ENCODE measurements at regions not wholly inside any gene's neighbourhood (a gene's known extent, or its start where the extent isn't known, plus 50 kb on each side); places are given as distances from the start of the nearest gene placed in this dataset.

DNA sequence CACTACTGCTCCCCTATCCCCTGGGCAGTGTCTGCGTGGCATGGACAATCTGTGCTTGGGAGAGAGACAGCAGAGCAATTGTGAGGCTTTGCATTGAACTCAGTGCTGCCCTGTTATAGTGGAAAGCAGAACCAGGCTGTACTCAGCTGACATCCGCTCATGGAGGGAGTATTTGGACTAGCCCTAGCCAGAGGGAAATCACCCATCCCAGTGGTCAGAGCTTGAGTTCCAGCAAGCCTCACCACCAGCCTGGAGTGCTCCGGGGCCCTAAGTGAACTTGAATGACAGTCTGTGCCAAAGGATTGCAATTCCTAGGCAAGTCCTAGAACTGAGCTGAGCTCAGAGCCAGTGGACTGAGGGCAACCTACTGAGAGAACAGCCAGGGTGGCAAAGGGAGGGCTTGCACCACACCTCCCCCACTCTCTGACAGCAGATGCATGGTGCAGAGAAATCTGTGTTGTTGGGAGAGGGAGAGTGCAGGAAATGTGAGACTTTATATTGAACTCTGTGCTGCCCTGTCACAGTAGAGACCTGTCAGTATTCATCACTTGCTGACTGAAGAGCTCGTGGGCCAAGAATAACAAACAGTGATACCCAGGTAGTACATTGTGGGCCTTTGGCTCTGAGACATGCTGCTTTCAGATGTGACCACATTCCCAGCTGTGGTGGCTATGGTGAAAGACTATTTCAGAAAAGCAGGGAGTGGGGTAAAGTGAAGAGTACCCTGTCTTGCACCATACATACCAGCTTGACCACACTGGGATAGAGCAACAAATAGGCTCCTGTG is 107.7 kb upstream of the SLC5A9 start:
- intact Hi-C loops (cut with DNase I; ENCODE audit: low total_unique reads): loop anchor here (5.0 to 10.0 kb wide), 2 partner anchors 88 to 380 kb away; no protein-coding TSS in a partner anchor
- Histone ChIP-seq H3K27ac (no peak overlapping the region), H3K4me3 (no peak overlapping the region), H3K27me3 (replicated peaks in 1 of 7) (no peaks in the 10 kb centered on the region), H3K9me3 (peaks cover 0 to 17% (median 13%) of the 10 kb centered on the region in 8 donors), H3K4me1 (no peaks in the 10 kb centered on the region), H3K36me3 (no peaks in the 10 kb centered on the region)
- no peak for DNase-seq
- TF ChIP-seq POLR2AphosphoS5 (IDR thresholded peaks at IDR 0.05) (no peak), POLR2A (IDR thresholded peaks at IDR 0.05) (no peak)
- TF ChIP-seq, protein P1, sequence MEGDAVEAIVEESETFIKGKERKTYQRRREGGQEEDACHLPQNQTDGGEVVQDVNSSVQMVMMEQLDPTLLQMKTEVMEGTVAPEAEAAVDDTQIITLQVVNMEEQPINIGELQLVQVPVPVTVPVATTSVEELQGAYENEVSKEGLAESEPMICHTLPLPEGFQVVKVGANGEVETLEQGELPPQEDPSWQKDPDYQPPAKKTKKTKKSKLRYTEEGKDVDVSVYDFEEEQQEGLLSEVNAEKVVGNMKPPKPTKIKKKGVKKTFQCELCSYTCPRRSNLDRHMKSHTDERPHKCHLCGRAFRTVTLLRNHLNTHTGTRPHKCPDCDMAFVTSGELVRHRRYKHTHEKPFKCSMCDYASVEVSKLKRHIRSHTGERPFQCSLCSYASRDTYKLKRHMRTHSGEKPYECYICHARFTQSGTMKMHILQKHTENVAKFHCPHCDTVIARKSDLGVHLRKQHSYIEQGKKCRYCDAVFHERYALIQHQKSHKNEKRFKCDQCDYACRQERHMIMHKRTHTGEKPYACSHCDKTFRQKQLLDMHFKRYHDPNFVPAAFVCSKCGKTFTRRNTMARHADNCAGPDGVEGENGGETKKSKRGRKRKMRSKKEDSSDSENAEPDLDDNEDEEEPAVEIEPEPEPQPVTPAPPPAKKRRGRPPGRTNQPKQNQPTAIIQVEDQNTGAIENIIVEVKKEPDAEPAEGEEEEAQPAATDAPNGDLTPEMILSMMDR (IDR thresholded peaks at IDR 0.05 in 8 of 11, conservative IDR thresholded peaks at IDR 0.05 in 3 of 11): no peak
- WGBS, 5 donors: 71 to 84% (median 80%) methylated on average over 3 to 4 of the region's 4 CpGs

- Histone ChIP-seq H3K36me3 (no peaks in the 10 kb centered on the region), H3K4me1 (no peaks in the 10 kb centered on the region), H3K27me3 (replicated peaks in 1 of 7) (peaks cover 0 to 8% (median 0%) of the 10 kb centered on the region in 7 donors), H3K9me3 (no peaks in the 10 kb centered on the region), H3K27ac (no peak overlapping the region), H3K4me3 (no peak overlapping the region)
- intact Hi-C loops (cut with DNase I; ENCODE audit: low total_unique reads): loop anchor here (5.0 to 10.0 kb wide), 3 partner anchors 93 to 385 kb away; no protein-coding TSS in a partner anchor
- TF ChIP-seq POLR2AphosphoS5 (IDR thresholded peaks at IDR 0.05): no peak
- TF ChIP-seq, protein P1 (IDR thresholded peaks at IDR 0.05 in 8 of 11, conservative IDR thresholded peaks at IDR 0.05 in 3 of 11): peak; percentile 7 to 82 (median 67)
- DNase-seq: no peak
- 23 to 32% (median 23%) methylated on average over 6 of the region's 6 CpGs for WGBS, 5 donors
These were observed 112.3 kb upstream of the TRABD2B start for GRCh38 chr1:48109390-48110013.

- TF ChIP-seq POLR2A (IDR thresholded peaks at IDR 0.05) (no peak), POLR2AphosphoS5 (IDR thresholded peaks at IDR 0.05) (no peak)
- TF ChIP-seq, protein P1 (IDR thresholded peaks at IDR 0.05 in 8 of 11, conservative IDR thresholded peaks at IDR 0.05 in 3 of 11): no peak
- intact Hi-C loops (cut with DNase I; ENCODE audit: low total_unique reads): loop anchor here (10.0 kb wide), 1 partner anchor 127 kb away; no protein-coding TSS in a partner anchor
- no peak for DNase-seq
- 60 to 76% (median 64%) methylated on average over 3 of the region's 3 CpGs for WGBS, 5 donors
- no peaks in the 10 kb centered on the region for H3K36me3 ChIP-seq
- H3K9me3 ChIP-seq: no peaks in the 10 kb centered on the region
- H3K4me1 ChIP-seq: no peaks in the 10 kb centered on the region
- no peak overlapping the region for H3K27ac ChIP-seq
- no peak overlapping the region for H3K4me3 ChIP-seq
- H3K27me3 ChIP-seq (replicated peaks in 1 of 7): peaks cover 0 to 8% (median 0%) of the 10 kb centered on the region in 7 donors
These were observed 110.3 kb upstream of the TRABD2B start for GRCh38 chr1:48107516-48107915.

GRCh38 chr1:48106049-48106448 is 108.9 kb upstream of the TRABD2B start:
- peaks cover 0 to 8% (median 0%) of the 10 kb centered on the region in 7 donors for H3K27me3 ChIP-seq (replicated peaks in 1 of 7)
- H3K4me1 ChIP-seq: no peaks in the 10 kb centered on the region
- 97 to 100% (median 98%) methylated on average over 2 of the region's 2 CpGs for WGBS, 5 donors
- H3K9me3 ChIP-seq: no peaks in the 10 kb centered on the region
- no peaks in the 10 kb centered on the region for H3K36me3 ChIP-seq
- no peak overlapping the region for H3K4me3 ChIP-seq
- H3K27ac ChIP-seq: no peak overlapping the region
- DNase-seq: no peak
- TF ChIP-seq POLR2A (IDR thresholded peaks at IDR 0.05): no peak
- TF ChIP-seq, protein P1 (IDR thresholded peaks at IDR 0.05 in 8 of 11, conservative IDR thresholded peaks at IDR 0.05 in 3 of 11): no peak
- no peak for TF ChIP-seq POLR2AphosphoS5 (IDR thresholded peaks at IDR 0.05)
- intact Hi-C loops (cut with DNase I; ENCODE audit: low total_unique reads): loop anchor here (10.0 kb wide), 1 partner anchor 129 kb away; no protein-coding TSS in a partner anchor
